ENCODE measurements at regions not wholly inside any gene's neighbourhood (a gene's known extent, or its start where the extent isn't known, plus 50 kb on each side); places are given as distances from the start of the nearest gene placed in this dataset.

- no peak for TF ChIP-seq CTCF (IDR thresholded peaks at IDR 0.05)
- no peak for TF ChIP-seq POLR2A (IDR thresholded peaks at IDR 0.05)
- TF ChIP-seq EP300 (IDR thresholded peaks at IDR 0.05; ENCODE audit: low read depth) = no peak
- TF ChIP-seq POLR2AphosphoS5 (IDR thresholded peaks at IDR 0.05) = no peak
Observed at GRCh38 chr18:77359561-77360314, 110.1 kb downstream of the GALR1 start.
